ENCODE measurements at regions not wholly inside any gene's neighbourhood (a gene's known extent, or its start where the extent isn't known, plus 50 kb on each side); places are given as distances from the start of the nearest gene placed in this dataset.

- Mint-ChIP-seq H3K27ac (no peak overlapping the region), H3K9me3 (no peaks in the 10 kb centered on the region), H3K4me1 (no peaks in the 10 kb centered on the region), H3K4me3 (no peak overlapping the region), H3K36me3 (ENCODE audit: low read depth) (no peaks in the 10 kb centered on the region), H3K27me3 (peaks cover 9% of the 10 kb centered on the region)
- peak; percentile 16 for ATAC-seq (replicated peaks)
Measured at GRCh38 chr3:71901645-71902044, 116.7 kb upstream of the PROK2 start.

GRCh38 chr3:71900057-71900456, 115.1 kb upstream of the PROK2 start:
- ATAC-seq (replicated peaks), result no peak
- Mint-ChIP-seq H3K4me1 (no peaks in the 10 kb centered on the region), H3K9me3 (no peaks in the 10 kb centered on the region), H3K4me3 (no peak overlapping the region), H3K27me3 (peaks cover 11% of the 10 kb centered on the region), H3K27ac (no peak overlapping the region), H3K36me3 (ENCODE audit: low read depth) (no peaks in the 10 kb centered on the region)

GRCh38 chr3:71896751-71897150, 111.8 kb upstream of the PROK2 start:
- no peaks in the 10 kb centered on the region for H3K9me3 Mint-ChIP-seq
- no peak overlapping the region for H3K4me3 Mint-ChIP-seq
- no peaks in the 10 kb centered on the region for H3K4me1 Mint-ChIP-seq
- no peak overlapping the region for H3K27ac Mint-ChIP-seq
- no peaks in the 10 kb centered on the region for H3K36me3 Mint-ChIP-seq (ENCODE audit: low read depth)
- ATAC-seq (replicated peaks), result no peak
- peaks cover 9% of the 10 kb centered on the region for H3K27me3 Mint-ChIP-seq

DNA sequence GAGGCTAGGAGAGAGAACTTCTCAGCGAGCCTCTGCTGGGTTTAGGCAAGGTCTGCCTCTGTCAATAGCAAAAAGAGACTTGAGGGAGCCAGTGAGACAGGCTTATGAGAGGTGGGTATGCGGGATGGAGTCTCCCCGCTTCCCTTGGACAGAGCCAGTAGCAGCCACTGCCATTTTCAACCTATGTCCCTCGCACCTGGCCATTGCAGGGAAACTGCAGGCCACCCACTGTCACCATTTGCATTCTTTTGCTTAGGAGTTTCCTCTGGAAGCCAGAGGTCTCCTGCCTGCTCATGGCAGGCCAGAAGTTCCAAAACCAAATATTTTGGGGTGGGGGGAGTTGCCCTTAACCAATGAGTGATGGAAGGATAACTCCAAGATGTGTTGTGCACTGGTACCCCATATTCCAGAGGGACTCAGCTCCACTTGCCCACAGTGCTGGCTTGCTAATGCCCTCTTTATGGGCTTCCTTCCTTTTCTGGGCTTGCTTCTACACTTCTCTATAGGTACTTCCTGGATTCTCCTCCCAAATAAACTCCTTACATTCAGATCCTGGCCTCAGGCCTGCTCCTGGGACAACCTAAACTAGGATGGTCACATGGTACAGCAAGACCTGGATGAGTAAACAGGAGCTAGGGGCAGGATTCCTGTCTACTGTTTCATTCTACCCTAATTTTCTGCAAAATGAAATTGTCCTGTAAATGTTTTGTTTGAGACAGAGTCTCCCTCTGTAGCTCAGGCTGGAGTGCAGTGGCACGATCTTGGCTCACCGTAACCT, 108.9 kb upstream of the PROK2 start:
- Mint-ChIP-seq H3K36me3 (ENCODE audit: low read depth) (no peaks in the 10 kb centered on the region), H3K27ac (no peak overlapping the region), H3K9me3 (no peaks in the 10 kb centered on the region), H3K4me3 (no peak overlapping the region), H3K4me1 (no peaks in the 10 kb centered on the region), H3K27me3 (peaks cover 9% of the 10 kb centered on the region)
- ATAC-seq (replicated peaks), result no peak

DNA sequence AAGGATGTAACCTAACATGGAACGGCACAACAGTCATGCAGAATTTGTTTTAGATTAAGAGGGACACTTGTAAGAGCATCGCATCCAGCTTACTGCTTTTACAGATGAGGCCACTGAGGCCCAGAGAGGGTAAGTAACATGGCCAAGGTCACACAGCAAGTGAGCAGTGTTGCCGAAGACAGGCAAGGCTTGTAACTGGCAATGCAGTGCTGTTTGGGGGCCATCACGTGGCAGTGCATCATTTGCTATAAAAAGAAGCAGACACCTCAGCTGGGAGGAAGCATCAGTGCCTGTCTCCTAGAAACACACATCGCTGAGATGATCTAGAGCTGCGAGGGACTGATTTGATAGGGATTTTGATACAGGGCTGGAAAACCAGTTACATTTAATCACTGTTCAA, 108.2 kb upstream of the PROK2 start:
- H3K4me1 Mint-ChIP-seq, result no peaks in the 10 kb centered on the region
- no peak overlapping the region for H3K4me3 Mint-ChIP-seq
- peaks cover 12% of the 10 kb centered on the region for H3K27me3 Mint-ChIP-seq
- no peak overlapping the region for H3K27ac Mint-ChIP-seq
- H3K9me3 Mint-ChIP-seq, result no peaks in the 10 kb centered on the region
- no peak for ATAC-seq (replicated peaks)
- H3K36me3 Mint-ChIP-seq (ENCODE audit: low read depth), result no peaks in the 10 kb centered on the region

GRCh38 chr3:71891483-71891882, 106.5 kb upstream of the PROK2 start:
- H3K4me1 Mint-ChIP-seq, result no peaks in the 10 kb centered on the region
- no peaks in the 10 kb centered on the region for H3K36me3 Mint-ChIP-seq (ENCODE audit: low read depth)
- no peak overlapping the region for H3K27ac Mint-ChIP-seq
- no peaks in the 10 kb centered on the region for H3K9me3 Mint-ChIP-seq
- H3K27me3 Mint-ChIP-seq, result peaks cover 14% of the 10 kb centered on the region
- no peak for ATAC-seq (replicated peaks)
- no peak overlapping the region for H3K4me3 Mint-ChIP-seq

DNA sequence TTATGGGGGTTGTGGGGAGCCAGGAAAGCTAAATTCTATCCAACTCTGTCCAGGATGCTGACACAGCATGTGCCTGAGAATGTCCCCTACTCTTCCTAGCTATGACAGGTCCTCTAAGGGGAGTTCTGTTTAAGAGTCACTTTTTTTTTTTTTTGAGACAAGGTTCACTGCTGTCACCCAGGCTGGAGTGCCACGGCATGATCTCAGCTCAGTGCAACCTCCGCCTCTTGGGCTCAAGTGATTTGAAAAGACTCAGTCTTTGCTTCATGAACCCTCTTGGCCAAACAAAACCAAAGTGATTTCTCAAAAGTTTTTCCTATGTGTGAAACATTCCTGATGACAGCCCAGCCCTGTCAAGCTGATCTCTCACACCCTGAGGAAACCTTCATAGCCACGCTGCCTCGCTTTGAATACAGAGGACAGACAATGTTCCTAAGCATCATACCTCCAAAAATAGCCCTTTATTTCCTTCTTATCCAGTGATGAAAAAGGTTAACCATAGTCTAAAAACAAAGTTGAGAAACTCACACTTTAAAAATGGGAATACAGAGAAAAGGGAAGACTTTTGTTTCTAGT, 105.5 kb upstream of the PROK2 start:
- H3K27ac Mint-ChIP-seq, result no peak overlapping the region
- H3K27me3 Mint-ChIP-seq, result peaks cover 13% of the 10 kb centered on the region
- H3K36me3 Mint-ChIP-seq (ENCODE audit: low read depth), result no peaks in the 10 kb centered on the region
- H3K9me3 Mint-ChIP-seq, result no peaks in the 10 kb centered on the region
- no peaks in the 10 kb centered on the region for H3K4me1 Mint-ChIP-seq
- ATAC-seq (replicated peaks), result no peak
- H3K4me3 Mint-ChIP-seq, result no peak overlapping the region

GRCh38 chr3:71887256-71887655, 102.3 kb upstream of the PROK2 start:
- peaks cover 19% of the 10 kb centered on the region for H3K27me3 Mint-ChIP-seq
- no peaks in the 10 kb centered on the region for H3K9me3 Mint-ChIP-seq
- no peak overlapping the region for H3K27ac Mint-ChIP-seq
- no peaks in the 10 kb centered on the region for H3K4me1 Mint-ChIP-seq
- ATAC-seq (replicated peaks), result no peak
- H3K4me3 Mint-ChIP-seq, result no peak overlapping the region
- no peaks in the 10 kb centered on the region for H3K36me3 Mint-ChIP-seq (ENCODE audit: low read depth)

- Mint-ChIP-seq H3K4me3 (no peak overlapping the region), H3K27ac (no peak overlapping the region), H3K27me3 (peaks cover 32% of the 10 kb centered on the region), H3K36me3 (ENCODE audit: low read depth) (no peaks in the 10 kb centered on the region), H3K4me1 (no peaks in the 10 kb centered on the region), H3K9me3 (no peaks in the 10 kb centered on the region)
- no peak for ATAC-seq (replicated peaks)
Measured at GRCh38 chr3:71885006-71885405, 100.1 kb upstream of the PROK2 start.

- Mint-ChIP-seq H3K4me1 (no peaks in the 10 kb centered on the region), H3K36me3 (ENCODE audit: low read depth) (no peaks in the 10 kb centered on the region), H3K4me3 (no peak overlapping the region), H3K9me3 (no peaks in the 10 kb centered on the region), H3K27me3 (peaks cover 26% of the 10 kb centered on the region), H3K27ac (no peak overlapping the region)
- ATAC-seq (replicated peaks), result no peak
Measured at GRCh38 chr3:71881732-71882131, 96.8 kb upstream of the PROK2 start.

DNA sequence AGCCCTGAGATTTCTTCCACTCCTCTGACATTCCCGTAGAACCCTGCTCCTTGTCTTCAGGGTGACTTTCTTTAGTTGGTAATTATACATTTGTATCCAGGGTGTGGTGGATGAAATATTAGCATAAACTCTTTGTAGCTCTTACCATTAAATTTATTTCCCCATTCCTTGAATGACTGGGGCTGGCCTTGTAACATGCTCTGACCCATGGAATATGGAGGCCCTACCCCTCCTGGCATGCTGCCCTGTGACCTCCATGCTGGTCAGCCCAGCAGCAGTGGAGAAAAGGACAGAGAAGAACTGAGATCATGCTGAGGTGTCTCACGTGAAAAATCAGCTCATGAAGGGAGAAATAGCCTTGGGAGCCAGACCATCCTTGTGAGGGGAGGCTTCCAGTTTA, 96.1 kb upstream of the PROK2 start:
- Mint-ChIP-seq H3K4me3 (no peak overlapping the region), H3K36me3 (ENCODE audit: low read depth) (no peaks in the 10 kb centered on the region), H3K4me1 (no peaks in the 10 kb centered on the region), H3K27me3 (peaks cover 23% of the 10 kb centered on the region), H3K9me3 (no peaks in the 10 kb centered on the region), H3K27ac (no peak overlapping the region)
- ATAC-seq (replicated peaks), result no peak

DNA sequence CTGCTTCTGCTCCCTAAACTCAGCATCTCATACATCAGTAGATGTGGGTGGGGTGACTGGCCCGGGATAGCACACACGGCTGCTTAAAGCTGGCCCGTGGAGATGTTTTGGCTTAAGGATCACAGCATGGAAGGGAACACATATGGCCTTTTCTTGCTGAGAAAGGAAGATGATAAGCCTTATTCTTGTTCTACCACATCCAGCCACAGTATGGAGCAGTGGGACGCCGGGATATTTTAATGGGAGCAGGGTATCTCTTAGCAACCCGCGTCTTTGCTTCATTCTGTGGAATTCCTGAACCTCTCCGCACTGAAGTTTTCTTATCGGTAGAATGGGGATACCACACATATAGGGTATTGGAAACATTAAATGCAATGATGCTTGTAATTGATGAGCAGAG, 94.1 kb upstream of the PROK2 start:
- no peak for ATAC-seq (replicated peaks)
- no peaks in the 10 kb centered on the region for H3K36me3 Mint-ChIP-seq (ENCODE audit: low read depth)
- no peaks in the 10 kb centered on the region for H3K9me3 Mint-ChIP-seq
- peaks cover 23% of the 10 kb centered on the region for H3K27me3 Mint-ChIP-seq
- no peak overlapping the region for H3K27ac Mint-ChIP-seq
- no peak overlapping the region for H3K4me3 Mint-ChIP-seq
- no peaks in the 10 kb centered on the region for H3K4me1 Mint-ChIP-seq

- Mint-ChIP-seq H3K4me1 (peaks cover 7% of the 10 kb centered on the region), H3K36me3 (ENCODE audit: low read depth) (no peaks in the 10 kb centered on the region), H3K27ac (peak overlapping the region; percentile 4), H3K27me3 (peaks cover 12% of the 10 kb centered on the region), H3K9me3 (no peaks in the 10 kb centered on the region), H3K4me3 (no peak overlapping the region)
- ATAC-seq (replicated peaks), result no peak
Measured at GRCh38 chr3:71876135-71877105, 91.5 kb upstream of the PROK2 start.

DNA sequence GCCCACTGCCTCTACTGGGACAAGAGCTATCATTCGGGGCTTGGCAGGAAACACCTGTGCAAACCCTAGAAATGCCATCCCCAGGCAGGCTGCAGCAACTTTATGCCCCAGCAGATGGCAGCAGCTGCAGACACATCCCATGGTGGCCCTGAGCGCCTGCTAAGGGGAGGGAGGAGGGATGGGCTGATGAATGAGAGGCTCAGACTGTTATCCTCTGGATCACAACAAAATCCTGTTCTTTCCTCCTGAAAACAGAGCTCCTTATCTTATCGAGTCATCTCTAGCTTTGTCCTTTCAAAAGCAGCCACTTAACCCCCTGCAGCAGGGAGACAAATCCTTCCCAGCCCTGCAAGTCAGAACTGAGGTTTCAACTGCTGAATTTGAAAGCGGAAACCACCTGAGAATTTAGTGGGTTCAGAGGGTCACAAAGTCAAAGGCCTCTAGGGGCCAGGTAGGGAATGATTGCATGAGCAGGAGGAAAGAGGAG, 90.6 kb upstream of the PROK2 start:
- H3K27ac Mint-ChIP-seq, result peak overlapping the region; percentile 38
- H3K4me1 Mint-ChIP-seq, result peaks cover 7% of the 10 kb centered on the region
- no peaks in the 10 kb centered on the region for H3K36me3 Mint-ChIP-seq (ENCODE audit: low read depth)
- peak; percentile 88 for ATAC-seq (replicated peaks)
- H3K27me3 Mint-ChIP-seq, result peaks cover 4% of the 10 kb centered on the region
- H3K9me3 Mint-ChIP-seq, result no peaks in the 10 kb centered on the region
- H3K4me3 Mint-ChIP-seq, result peak overlapping the region; percentile 35

Measured in activated T-helper 17 cell treated with anti-CD3 and anti-CD28 coated beads, Interleukin-2, amount 50 U/mL, for 72 hours (primary cell).